Lower lobe of right lung (tissue), 2 donors: ENCODE measurements at regions not wholly inside any gene's neighbourhood (a gene's known extent, or its start where the extent isn't known, plus 50 kb on each side); places are given as distances from the start of the nearest gene placed in this dataset.

Experiments
- ATAC-seq, 2 donors: fragments of 200-7000 bp; cut with Tn5 transposase; one replicate each; pipeline ENCODE4 v1.9.1; 2020 to 2022; ENCODE audit warnings: mild to moderate bottlenecking in 2 of 2, moderate library complexity in 2 of 2
- DNase-seq: peaks from one replicate; pipeline ENCODE4 v3.0.0-alpha.2; 2020
- H3K27ac ChIP-seq: fragments of 200-600 bp; one replicate; pipeline ENCODE4 v1.8.0; 2022
- H3K27me3 ChIP-seq: fragments of 200-600 bp; one replicate; pipeline ENCODE4 v1.8.0; 2022; ENCODE audit warnings: low read depth
- H3K36me3 ChIP-seq: fragments of 200-600 bp; one replicate; pipeline ENCODE4 v1.8.0; 2022; ENCODE audit warnings: mild to moderate bottlenecking
- H3K4me1 ChIP-seq: fragments of 200-600 bp; one replicate; pipeline ENCODE4 v1.8.0; 2022
- H3K4me3 ChIP-seq: fragments of 200-600 bp; one replicate; pipeline ENCODE4 v1.8.0; 2022; ENCODE audit warnings: mild to moderate bottlenecking
- H3K9me3 ChIP-seq: fragments of 200-600 bp; one replicate; pipeline ENCODE4 v1.8.0; 2022
- CTCF ChIP-seq: fragments of 200-600 bp; IDR thresholded peaks from one replicate; pipeline ENCODE4 v1.8.0; 2022; ENCODE audit warnings: antibody characterized with exemption, mild to moderate bottlenecking
- intact Hi-C: fragments of 100-400 bp; cut with DNase I; formaldehyde crosslinking; loops from one replicate; pipeline ENCODE4 v1.11.0; 2022
- donor health status: DM: no; HTN: yes; CAD: no; lungs with severe emphysema.

DNA sequence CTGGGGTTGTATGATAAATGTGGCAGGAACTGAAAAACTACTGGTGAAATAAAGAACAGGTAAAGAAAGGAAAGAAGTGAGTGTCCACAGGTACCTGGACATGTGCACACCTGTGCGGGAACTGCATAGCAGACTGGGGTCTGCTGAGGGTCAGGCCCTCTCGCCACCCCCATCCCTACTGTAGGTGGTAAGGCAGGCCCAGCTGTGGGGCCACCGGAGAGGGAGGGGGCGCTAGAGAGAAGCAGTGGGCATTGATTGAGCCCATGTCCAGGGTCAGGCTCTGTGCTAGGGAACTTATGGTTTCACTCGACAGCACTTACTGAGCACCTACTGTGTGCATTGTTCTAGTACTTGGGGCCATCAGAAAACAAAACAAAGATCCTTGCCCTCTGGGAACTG lies 400.5 kb downstream of the MATN1 start:
- no peak for ATAC-seq
- peaks cover 19% of the 10 kb centered on the region for H3K27me3 ChIP-seq
- no peak for TF ChIP-seq CTCF
- H3K9me3 ChIP-seq, result no peaks in the 10 kb centered on the region
- H3K27ac ChIP-seq, result no peak overlapping the region
- DNase-seq, result no peak
- intact Hi-C loops, result no loop called here
- H3K4me3 ChIP-seq, result no peak overlapping the region
- H3K36me3 ChIP-seq, result no peaks in the 10 kb centered on the region
- H3K4me1 ChIP-seq, result no peaks in the 10 kb centered on the region

GRCh38 chr1:30321996-30322858 lies 401.2 kb downstream of the MATN1 start:
- TF ChIP-seq CTCF, result no peak
- intact Hi-C loops, result no loop called here
- no peak for DNase-seq
- no peaks in the 10 kb centered on the region for H3K9me3 ChIP-seq
- H3K36me3 ChIP-seq, result no peaks in the 10 kb centered on the region
- ATAC-seq, result no peak
- H3K4me1 ChIP-seq, result no peaks in the 10 kb centered on the region
- no peak overlapping the region for H3K4me3 ChIP-seq
- peaks cover 19% of the 10 kb centered on the region for H3K27me3 ChIP-seq
- no peak overlapping the region for H3K27ac ChIP-seq

DNA sequence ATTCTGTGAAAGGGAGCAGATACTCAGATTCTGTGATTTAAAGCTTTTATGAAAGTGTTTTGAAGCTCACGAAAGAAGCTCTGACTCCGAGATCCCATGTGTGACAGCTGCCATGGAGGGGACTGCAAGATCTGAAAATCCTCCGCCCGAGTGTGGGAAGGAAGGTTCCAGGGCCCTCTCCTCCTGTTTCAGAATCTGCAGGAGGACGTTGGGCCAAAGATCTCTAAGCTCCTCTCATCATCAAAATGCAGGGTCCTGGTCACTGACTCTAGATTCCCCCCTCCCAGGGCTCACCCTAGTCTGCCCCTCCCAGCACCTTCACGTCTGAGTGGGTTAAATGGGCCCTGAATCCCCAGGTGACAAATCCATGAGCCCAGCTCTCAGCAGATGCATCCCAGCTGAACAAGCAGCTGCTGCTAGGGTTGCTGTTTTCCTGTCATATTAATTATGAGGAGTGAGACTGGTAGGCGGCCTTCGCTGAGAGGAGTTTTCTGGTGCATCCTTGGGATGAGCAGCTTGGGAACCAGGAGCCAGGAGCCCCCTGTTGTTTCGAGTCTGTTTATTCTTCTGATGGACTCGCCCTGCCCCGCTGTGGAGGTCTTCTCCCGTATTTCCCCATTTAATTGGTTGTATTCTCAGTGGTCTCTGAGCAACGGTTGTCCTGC lies 402.0 kb downstream of the MATN1 start:
- H3K9me3 ChIP-seq, result no peaks in the 10 kb centered on the region
- intact Hi-C loops, result no loop called here
- H3K27ac ChIP-seq, result no peak overlapping the region
- H3K4me1 ChIP-seq, result no peaks in the 10 kb centered on the region
- H3K36me3 ChIP-seq, result no peaks in the 10 kb centered on the region
- ATAC-seq, result no peak
- no peak overlapping the region for H3K4me3 ChIP-seq
- TF ChIP-seq CTCF, result no peak
- DNase-seq, result no peak
- H3K27me3 ChIP-seq, result peaks cover 19% of the 10 kb centered on the region

- Histone ChIP-seq H3K36me3 (no peaks in the 10 kb centered on the region), H3K9me3 (no peaks in the 10 kb centered on the region), H3K27me3 (peaks cover 23% of the 10 kb centered on the region), H3K27ac (no peak overlapping the region), H3K4me1 (no peaks in the 10 kb centered on the region), H3K4me3 (no peak overlapping the region)
- no peak for ATAC-seq
- TF ChIP-seq CTCF, result no peak
- intact Hi-C loops, result no loop called here
- no peak for DNase-seq
Measured at GRCh38 chr1:30320581-30320890, 402.8 kb downstream of the MATN1 start.

DNA sequence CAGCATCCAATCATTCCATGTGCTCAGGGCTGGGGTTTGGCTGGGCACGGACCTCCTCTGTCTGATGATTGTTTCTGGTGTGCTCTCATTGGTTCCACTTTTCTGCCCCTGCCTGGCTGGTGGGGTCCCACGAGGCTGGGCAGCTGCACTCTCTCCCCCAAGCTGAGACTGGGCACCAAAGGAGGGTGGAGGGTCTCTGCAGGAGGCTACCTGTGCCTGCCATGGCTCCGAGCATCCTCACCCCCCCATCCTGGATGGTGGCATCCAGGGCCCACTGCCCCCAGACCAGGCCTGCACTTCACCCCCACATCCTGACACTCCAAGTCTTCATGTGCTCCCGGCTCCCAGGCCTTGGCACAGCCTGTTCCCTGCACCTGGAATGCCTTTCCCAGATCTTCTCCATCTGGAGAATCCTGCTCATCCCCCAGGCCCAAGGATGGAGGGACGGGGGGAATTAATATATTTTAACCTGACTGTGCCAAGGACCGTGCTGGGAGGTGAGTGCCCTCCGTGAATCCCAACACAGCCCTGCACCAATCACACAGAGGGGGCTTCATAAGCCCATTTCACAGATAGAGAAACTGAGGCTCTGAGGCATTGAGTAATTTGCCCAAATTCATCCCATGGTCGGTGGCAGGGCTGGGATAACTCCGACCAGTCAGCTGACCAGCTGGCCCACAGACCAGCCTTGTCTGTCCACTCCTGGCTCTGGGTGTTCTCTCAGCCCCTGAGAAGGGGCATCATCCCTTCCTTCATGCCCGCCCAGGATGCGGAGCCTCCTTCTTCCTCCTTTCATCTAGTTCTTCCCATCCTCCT lies 403.4 kb downstream of the MATN1 start:
- ATAC-seq (no peak), DNase-seq (no peak)
- Histone ChIP-seq H3K4me3 (no peak overlapping the region), H3K27ac (no peak overlapping the region), H3K9me3 (no peaks in the 10 kb centered on the region), H3K4me1 (no peaks in the 10 kb centered on the region), H3K36me3 (no peaks in the 10 kb centered on the region), H3K27me3 (peaks cover 23% of the 10 kb centered on the region)
- no peak for TF ChIP-seq CTCF
- intact Hi-C loops, result no loop called here
